Prostate gland (tissue), 2 donors: ENCODE measurements at regions not wholly inside any gene's neighbourhood (a gene's known extent, or its start where the extent isn't known, plus 50 kb on each side); places are given as distances from the start of the nearest gene placed in this dataset.

Experiments
- CTCF ChIP-seq, 4 experiments: fragments of 200-600 bp in 2 of 4; fragments of 450-650 bp in 2 of 4; sonication (generic) in 2 of 4; IDR thresholded peaks; 1 replicate in 3 of 4; 2 replicates in 1 of 4; pipeline ENCODE4 v1.5.1; 2016 to 2019; ENCODE audit warnings: antibody characterized with exemption in 4 of 4, mild to moderate bottlenecking in 2 of 4, moderate library complexity in 2 of 4
- POLR2A ChIP-seq: fragments of 450-650 bp; IDR thresholded peaks from one replicate; pipeline ENCODE4 v1.6.1; 2016; ENCODE audit warnings: antibody characterized with exemption, mild to moderate bottlenecking
- POLR2AphosphoS5 ChIP-seq: sonication (generic); formaldehyde crosslinking; IDR thresholded peaks from one replicate; pipeline ENCODE4 v1.6.1; 2017; ENCODE audit warnings: antibody characterized with exemption

GRCh38 chr20:60970601-60971000 lies 281.5 kb upstream of the CDH4 start:
- TF ChIP-seq CTCF (IDR thresholded peaks at IDR 0.05): no peak
- no peak for TF ChIP-seq POLR2AphosphoS5
- no peak for TF ChIP-seq POLR2A
